ENCODE measurements at regions not wholly inside any gene's neighbourhood (a gene's known extent, or its start where the extent isn't known, plus 50 kb on each side); places are given as distances from the start of the nearest gene placed in this dataset.

DNA sequence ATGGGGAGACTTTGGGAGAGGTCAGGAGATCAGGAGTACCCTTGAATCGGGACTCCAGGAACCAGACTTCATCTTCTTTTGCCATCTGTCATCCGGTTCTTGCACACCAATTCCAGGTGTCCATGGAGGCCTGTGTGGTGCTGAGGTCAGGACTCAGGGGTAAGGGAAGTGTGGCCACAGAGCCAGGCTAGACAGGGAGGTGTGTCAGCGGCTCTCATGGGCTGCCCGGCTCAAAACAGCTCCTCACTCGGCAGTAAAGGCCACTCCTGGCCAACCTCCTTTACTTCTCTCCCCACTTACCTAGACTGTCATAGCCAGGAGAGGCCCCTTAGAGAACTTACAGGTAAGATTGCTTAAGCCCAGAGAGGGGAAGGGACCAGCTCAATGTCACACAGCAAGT lies 75.7 kb upstream of the NECTIN1 start:
- Mint-ChIP-seq H3K27ac (no peak overlapping the region), H3K36me3 (ENCODE audit: insufficient read depth in 1 of 3, low read depth in 3 of 3) (no peaks in the 10 kb centered on the region), H3K27me3 (ENCODE audit: low read depth) (peaks cover 66% of the 10 kb centered on the region), H3K4me3 (no peak overlapping the region), H3K9me3 (no peaks in the 10 kb centered on the region), H3K4me1 (peaks cover 15 to 25% of the 10 kb centered on the region in 2 experiments)
- Histone ChIP-seq H2AFZ (ENCODE audit: low read length) (no peak overlapping the region), H3K9ac (ENCODE audit: extremely low read depth, insufficient read length, low read length) (no peak overlapping the region), H4K20me1 (ENCODE audit: control insufficient read depth, insufficient read depth, insufficient read length) (no peaks in the 10 kb centered on the region), H3K14ac (ENCODE audit: insufficient read depth, low read length) (no peak overlapping the region), H3K79me2 (ENCODE audit: insufficient read depth, low read length) (no peaks in the 10 kb centered on the region), H3K56ac (ENCODE audit: insufficient read length, low read depth, low read length) (no peak overlapping the region), H3K4me1 (ENCODE audit: insufficient read depth, low read length) (no peaks in the 10 kb centered on the region), H3K27me3 (ENCODE audit: insufficient read depth, low read length) (no peaks in the 10 kb centered on the region; the same call in 1 of the 2 replicates), H3K18ac (ENCODE audit: insufficient read length, low read depth, low read length) (no peak overlapping the region), H2BK20ac (ENCODE audit: low read depth, low read length, poor library complexity, severe bottlenecking) (no peak overlapping the region), H3K23me2 (ENCODE audit: insufficient read length, low read depth, low read length, poor library complexity, severe bottlenecking) (no peaks in the 10 kb centered on the region), H2BK120ac (ENCODE audit: low read depth, low read length, poor library complexity, severe bottlenecking) (no peak overlapping the region), H4K8ac (replicated peaks; ENCODE audit: insufficient read length, low read depth, low read length) (no peak overlapping the region), H2BK12ac (ENCODE audit: insufficient read length, low read depth, low read length) (no peak overlapping the region), H4K91ac (ENCODE audit: insufficient read length, low read depth, low read length) (no peak overlapping the region), H3K9me3 (ENCODE audit: control insufficient read depth, low read depth, low read length) (no peaks in the 10 kb centered on the region), H3K4ac (ENCODE audit: low read depth, low read length) (no peak overlapping the region), H3K4me2 (ENCODE audit: insufficient read depth, insufficient read length, low read length) (no peak overlapping the region), H2BK15ac (ENCODE audit: low read depth, low read length) (no peak overlapping the region; the same call in 1 of the 2 replicates), H3K23ac (ENCODE audit: insufficient read length, low read depth, low read length) (no peak overlapping the region), H2BK5ac (ENCODE audit: insufficient read length, low read length) (no peak overlapping the region), H4K5ac (ENCODE audit: insufficient read length, low read depth, low read length) (no peak overlapping the region), H3K27ac (ENCODE audit: insufficient read length, low read depth, low read length) (no peak overlapping the region), H3T11ph (ENCODE audit: low read length) (no peak overlapping the region), H3K79me1 (ENCODE audit: insufficient read depth, low read depth, low read length, poor library complexity, severe bottlenecking) (no peaks in the 10 kb centered on the region), H2AK5ac (ENCODE audit: insufficient read length, low read length) (no peak overlapping the region)
- TF ChIP-seq, protein P1, sequence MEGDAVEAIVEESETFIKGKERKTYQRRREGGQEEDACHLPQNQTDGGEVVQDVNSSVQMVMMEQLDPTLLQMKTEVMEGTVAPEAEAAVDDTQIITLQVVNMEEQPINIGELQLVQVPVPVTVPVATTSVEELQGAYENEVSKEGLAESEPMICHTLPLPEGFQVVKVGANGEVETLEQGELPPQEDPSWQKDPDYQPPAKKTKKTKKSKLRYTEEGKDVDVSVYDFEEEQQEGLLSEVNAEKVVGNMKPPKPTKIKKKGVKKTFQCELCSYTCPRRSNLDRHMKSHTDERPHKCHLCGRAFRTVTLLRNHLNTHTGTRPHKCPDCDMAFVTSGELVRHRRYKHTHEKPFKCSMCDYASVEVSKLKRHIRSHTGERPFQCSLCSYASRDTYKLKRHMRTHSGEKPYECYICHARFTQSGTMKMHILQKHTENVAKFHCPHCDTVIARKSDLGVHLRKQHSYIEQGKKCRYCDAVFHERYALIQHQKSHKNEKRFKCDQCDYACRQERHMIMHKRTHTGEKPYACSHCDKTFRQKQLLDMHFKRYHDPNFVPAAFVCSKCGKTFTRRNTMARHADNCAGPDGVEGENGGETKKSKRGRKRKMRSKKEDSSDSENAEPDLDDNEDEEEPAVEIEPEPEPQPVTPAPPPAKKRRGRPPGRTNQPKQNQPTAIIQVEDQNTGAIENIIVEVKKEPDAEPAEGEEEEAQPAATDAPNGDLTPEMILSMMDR (conservative IDR thresholded peaks at IDR 0.05), result no peak
- DNase-seq, result no peak
- no CpG with 5 or more reads among the region's 5 CpGs for WGBS (ENCODE audit: extremely low coverage, insufficient read length, low lambda C conversion rate)
